Spinal cord (tissue), 9 donors: ENCODE measurements at regions not wholly inside any gene's neighbourhood (a gene's known extent, or its start where the extent isn't known, plus 50 kb on each side); places are given as distances from the start of the nearest gene placed in this dataset.
A peak's percentile ranks its signal among the peaks of the same experiment; 100 is the strongest.

Experiments
- DNase-seq, 6 donors: peaks; one replicate each; pipeline versions ENCODE4 v3.0.0 to v3.0.0-alpha.2; 2013 to 2015; ENCODE audit warnings: low spot score in 6 of 6, low read depth in 4 of 6
- H3K27ac ChIP-seq: one replicate; pipeline ENCODE4 v1.5.1; 2013; ENCODE audit warnings: low read depth, low read length, control low read depth
- H3K27me3 ChIP-seq: one replicate; pipeline ENCODE4 v1.6.1; 2013; ENCODE audit warnings: low read length; ENCODE audit not compliant: control insufficient read depth, insufficient read depth
- H3K36me3 ChIP-seq: one replicate; pipeline ENCODE4 v1.6.1; 2013; ENCODE audit warnings: low read length; ENCODE audit not compliant: control insufficient read depth, insufficient read depth
- H3K4me1 ChIP-seq: one replicate; pipeline ENCODE4 v1.6.1; 2013; ENCODE audit warnings: low read length; ENCODE audit not compliant: control insufficient read depth, insufficient read depth
- H3K4me3 ChIP-seq: one replicate; pipeline ENCODE4 v1.5.1; 2013; ENCODE audit warnings: low read depth, low read length, control low read depth
- H3K9me3 ChIP-seq: one replicate; pipeline ENCODE4 v1.6.1; 2013; ENCODE audit warnings: low read length; ENCODE audit not compliant: control insufficient read depth, insufficient read depth
- whole genome bisulfite sequencing: methylation state at CpG from one replicate; pipeline ENCODE4 v1.1.5; 2013; ENCODE audit warnings: missing lambda C conversion rate; ENCODE audit not compliant: insufficient coverage; 5-methylcytosine and 5-hydroxymethylcytosine counted together
- donor health status: healthy.

DNA sequence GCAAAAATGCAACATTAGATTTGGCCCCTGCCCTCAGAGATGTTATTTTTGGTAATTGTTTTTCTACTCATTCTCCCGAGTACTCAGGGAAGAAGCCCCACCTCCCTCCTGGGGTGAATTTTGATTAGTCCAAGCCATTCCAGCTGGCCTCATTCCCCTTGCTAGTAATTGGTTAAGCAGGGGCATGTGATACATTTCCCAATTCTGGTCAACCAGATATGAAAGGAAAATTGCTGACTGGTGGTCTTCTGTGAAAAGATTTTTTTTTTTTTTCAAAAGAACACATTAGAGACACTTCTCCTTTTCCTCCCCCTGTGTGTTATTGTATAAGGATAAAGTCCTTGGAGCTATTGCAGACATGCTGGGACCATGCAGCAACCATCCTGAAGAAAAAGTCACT lies 71.1 kb upstream of the AKT3 start:
- H3K27me3 ChIP-seq: peaks cover 11% of the 10 kb centered on the region
- H3K27ac ChIP-seq: no peak overlapping the region
- H3K9me3 ChIP-seq: no peaks in the 10 kb centered on the region
- H3K4me3 ChIP-seq: no peak overlapping the region
- H3K36me3 ChIP-seq: no peaks in the 10 kb centered on the region
- DNase-seq: peak in 1 of 6 donors; percentile 57
- no CpG with 5 or more reads among the region's 1 CpG for WGBS
- peaks cover 23% of the 10 kb centered on the region for H3K4me1 ChIP-seq

DNA sequence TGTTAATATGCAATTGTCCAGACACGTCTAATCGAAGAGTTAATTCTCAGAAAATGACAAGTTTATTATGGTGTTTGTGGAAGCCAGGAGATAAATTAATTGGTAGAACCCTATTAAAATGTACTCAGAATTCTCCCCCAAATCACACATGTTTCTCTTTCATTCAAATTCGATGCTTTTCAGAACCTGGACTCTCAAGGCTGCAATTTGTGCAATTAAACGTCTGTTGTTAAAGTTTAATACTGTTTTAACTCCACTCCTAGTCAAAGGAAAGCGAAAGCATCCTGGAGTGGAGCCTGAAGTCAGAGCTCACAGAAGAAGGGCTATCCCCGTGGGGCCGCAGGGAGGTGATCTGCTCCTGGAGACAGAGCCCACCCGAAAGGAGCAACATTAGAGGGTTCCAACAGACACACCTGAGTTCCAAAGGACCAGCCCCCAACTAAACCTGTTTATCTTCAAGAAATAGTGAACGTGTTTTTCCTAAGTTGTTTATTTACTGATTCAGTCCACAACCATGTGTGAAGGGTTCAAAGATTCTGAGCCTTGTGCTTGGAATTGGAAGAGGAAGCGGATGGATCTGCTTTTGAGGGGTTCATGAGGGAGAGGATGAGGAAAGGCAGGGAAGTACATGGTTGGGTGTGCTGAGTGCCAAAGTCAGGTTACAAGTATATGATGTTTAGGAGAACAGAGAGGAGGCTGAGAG lies 68.0 kb upstream of the AKT3 start:
- Histone ChIP-seq H3K27ac (peak overlapping the region; percentile 42), H3K9me3 (no peaks in the 10 kb centered on the region), H3K4me1 (peaks cover 18% of the 10 kb centered on the region), H3K4me3 (peak overlapping the region; percentile 51), H3K36me3 (no peaks in the 10 kb centered on the region), H3K27me3 (peaks cover 14% of the 10 kb centered on the region)
- 53% methylated on average over 4 of the region's 10 CpGs for WGBS
- peak in 1 of 6 donors; percentile 57 for DNase-seq

DNA sequence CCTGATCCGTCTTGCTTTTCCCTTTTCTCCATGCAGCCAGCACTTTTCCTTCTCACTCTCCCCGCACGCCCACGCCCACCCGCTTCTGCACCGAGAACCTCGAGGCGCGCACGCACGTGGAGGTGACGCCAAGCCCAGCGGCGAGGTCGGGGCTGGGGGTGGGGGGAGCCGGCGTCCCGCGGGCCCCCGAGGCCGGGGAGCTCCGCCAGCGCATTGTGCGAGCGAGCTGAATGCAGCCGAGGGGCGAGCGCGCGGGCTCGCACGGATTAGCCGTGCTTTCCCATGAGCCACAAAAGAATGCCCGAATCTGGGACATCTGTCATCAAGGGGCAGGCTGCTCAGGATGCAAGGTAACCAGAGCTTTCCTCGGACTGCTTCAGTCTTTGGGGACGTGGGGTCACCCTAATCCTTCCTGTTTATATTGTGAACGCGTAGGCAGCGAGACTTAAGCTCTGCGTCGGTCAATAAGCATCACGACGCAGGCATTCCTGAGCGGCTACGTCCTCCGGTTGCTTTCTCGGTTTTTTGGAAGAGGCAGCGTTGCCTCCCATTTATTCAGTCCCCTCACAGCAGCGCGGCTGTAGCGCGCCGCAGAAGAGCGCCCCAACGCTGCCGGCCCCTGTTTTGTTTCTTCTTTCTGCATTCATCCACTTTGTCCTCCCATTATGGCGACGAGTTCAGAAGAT lies 67.3 kb upstream of the AKT3 start:
- DNase-seq: peak in 4 of 6 donors; percentile 38 to 89 (median 66)
- Histone ChIP-seq H3K27ac (peak overlapping the region; percentile 42), H3K36me3 (no peaks in the 10 kb centered on the region), H3K4me3 (peak overlapping the region; percentile 51), H3K9me3 (no peaks in the 10 kb centered on the region), H3K27me3 (peaks cover 14% of the 10 kb centered on the region), H3K4me1 (peaks cover 18% of the 10 kb centered on the region)
- WGBS: under 1% methylated on average over 56 of the region's 58 CpGs

- Histone ChIP-seq H3K9me3 (no peaks in the 10 kb centered on the region), H3K27ac (no peak overlapping the region), H3K36me3 (no peaks in the 10 kb centered on the region), H3K4me1 (peaks cover 18% of the 10 kb centered on the region), H3K4me3 (no peak overlapping the region), H3K27me3 (peaks cover 14% of the 10 kb centered on the region)
- no peak for DNase-seq
- 73% methylated on average over 3 of the region's 4 CpGs for WGBS
Measured at GRCh38 chr1:243916160-243916559, 66.1 kb upstream of the AKT3 start.

DNA sequence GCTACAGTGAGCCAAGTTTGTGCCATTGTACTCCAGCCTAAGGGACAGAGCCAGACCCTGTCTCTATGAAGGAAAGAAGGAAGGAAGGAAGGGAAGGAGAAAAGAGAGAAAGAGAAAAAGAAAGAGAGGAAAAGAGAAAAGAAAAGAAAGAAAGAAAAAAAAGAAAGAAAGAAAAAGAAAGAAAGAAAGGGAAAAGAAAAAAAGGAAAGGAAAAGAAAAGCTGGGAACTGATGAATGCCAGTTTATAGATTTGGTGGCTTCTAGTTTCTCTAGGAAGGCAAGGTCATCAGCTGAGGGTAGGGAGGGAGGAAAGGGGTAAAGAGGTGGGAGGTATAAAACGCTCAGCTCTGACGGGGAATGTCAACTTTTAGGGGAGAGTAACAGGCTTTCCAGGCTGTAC lies 62.3 kb upstream of the AKT3 start:
- Histone ChIP-seq H3K4me1 (peaks cover 10% of the 10 kb centered on the region), H3K9me3 (no peaks in the 10 kb centered on the region), H3K27ac (no peak overlapping the region), H3K27me3 (peaks cover 11% of the 10 kb centered on the region), H3K36me3 (no peaks in the 10 kb centered on the region), H3K4me3 (no peak overlapping the region)
- WGBS: 91% methylated on average over 2 of the region's 2 CpGs
- no peak for DNase-seq

DNA sequence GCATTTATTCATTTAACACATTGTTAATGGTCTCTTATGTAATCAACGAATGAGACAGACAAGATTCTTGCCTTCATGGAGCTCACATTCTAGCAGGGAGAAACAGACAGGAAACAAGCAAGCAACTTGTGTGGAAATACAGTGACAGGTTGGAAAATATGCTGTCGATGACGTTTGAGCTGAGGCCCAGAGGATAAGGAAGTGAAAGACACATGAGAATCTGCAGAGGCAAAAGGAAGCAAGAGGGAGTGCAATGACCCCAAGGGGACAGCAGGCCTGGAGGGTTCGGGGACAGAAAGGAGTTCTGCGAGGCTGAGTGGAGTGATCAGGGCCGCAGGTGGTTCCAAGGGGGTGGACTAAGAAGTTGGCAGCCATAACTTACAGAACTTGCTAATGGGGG lies 60.6 kb upstream of the AKT3 start:
- 82% methylated on average over 5 of the region's 6 CpGs for WGBS
- DNase-seq: no peak
- peaks cover 3% of the 10 kb centered on the region for H3K27me3 ChIP-seq
- H3K9me3 ChIP-seq: no peaks in the 10 kb centered on the region
- H3K27ac ChIP-seq: no peak overlapping the region
- no peaks in the 10 kb centered on the region for H3K36me3 ChIP-seq
- H3K4me1 ChIP-seq: no peaks in the 10 kb centered on the region
- no peak overlapping the region for H3K4me3 ChIP-seq

- no peak overlapping the region for H3K27ac ChIP-seq
- H3K9me3 ChIP-seq: no peaks in the 10 kb centered on the region
- no peaks in the 10 kb centered on the region for H3K27me3 ChIP-seq
- H3K4me1 ChIP-seq: peaks cover 4% of the 10 kb centered on the region
- 100% methylated on average over 1 of the region's 4 CpGs for WGBS
- peak in 1 of 6 donors; percentile 47 for DNase-seq
- no peaks in the 10 kb centered on the region for H3K36me3 ChIP-seq
- no peak overlapping the region for H3K4me3 ChIP-seq
Measured at GRCh38 chr1:243903895-243904294, 53.9 kb upstream of the AKT3 start.

GRCh38 chr1:243903041-243903440 lies 53.0 kb upstream of the AKT3 start:
- Histone ChIP-seq H3K27me3 (no peaks in the 10 kb centered on the region), H3K27ac (no peak overlapping the region), H3K4me3 (no peak overlapping the region), H3K4me1 (peaks cover 4% of the 10 kb centered on the region), H3K9me3 (no peaks in the 10 kb centered on the region), H3K36me3 (no peaks in the 10 kb centered on the region)
- 17% methylated on average over 1 of the region's 4 CpGs for WGBS
- DNase-seq: peak in 3 of 6 donors; percentile 20 to 68 (median 56)

DNA sequence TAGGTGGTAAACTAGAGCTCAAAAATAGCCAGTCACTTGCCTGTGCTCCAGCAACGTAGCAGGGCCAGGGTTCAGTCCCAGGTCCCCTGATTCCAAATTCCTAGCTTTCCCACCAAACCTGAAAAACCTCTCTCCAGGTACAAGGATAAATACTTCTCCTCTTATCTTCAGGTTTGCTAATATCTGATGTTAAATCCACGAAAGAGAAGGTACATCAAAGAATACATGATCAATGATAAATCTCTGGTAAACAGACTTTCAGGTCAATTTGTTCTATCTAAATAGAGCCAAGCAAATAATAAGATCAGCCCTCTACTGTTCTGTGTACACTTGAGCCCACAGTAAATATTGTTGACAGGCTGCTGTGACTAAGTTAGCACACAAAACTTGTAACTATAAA lies 52.1 kb upstream of the AKT3 start:
- Histone ChIP-seq H3K9me3 (no peaks in the 10 kb centered on the region), H3K27ac (no peak overlapping the region), H3K36me3 (no peaks in the 10 kb centered on the region), H3K27me3 (no peaks in the 10 kb centered on the region), H3K4me1 (peaks cover 4% of the 10 kb centered on the region), H3K4me3 (no peak overlapping the region)
- WGBS: no CpG with 5 or more reads among the region's 2 CpGs
- DNase-seq: no peak
